ENCODE measurements at regions not wholly inside any gene's neighbourhood (a gene's known extent, or its start where the extent isn't known, plus 50 kb on each side); places are given as distances from the start of the nearest gene placed in this dataset.
"Not testable (repeated sequence)": the region's sequence is repeated elsewhere in the genome, so short reads cannot be mapped to it uniquely, and the experiment has no call there.

DNA sequence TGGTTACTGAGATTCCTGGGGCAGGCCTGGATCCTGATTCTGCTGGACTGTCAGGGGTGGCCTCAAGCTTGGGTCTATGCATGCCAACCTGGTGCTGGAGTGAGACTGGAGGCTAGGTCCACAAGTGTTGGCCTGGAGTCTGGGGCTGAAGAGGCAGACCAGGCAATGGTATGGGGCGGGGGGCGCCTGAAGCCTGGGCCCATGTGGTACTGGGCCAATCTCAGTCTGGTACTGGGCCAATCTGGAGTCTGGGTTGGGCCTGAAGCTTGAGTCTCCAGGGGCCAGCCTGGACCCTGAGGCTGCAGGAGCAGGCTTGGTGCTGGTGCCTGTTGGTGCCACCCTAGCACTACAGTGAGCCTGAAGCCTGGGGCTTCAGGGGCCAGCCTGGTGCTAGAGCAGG is 108.9 kb upstream of the ZCCHC13 start:
- WGBS, 2 donors, result 100% methylated on average over 2 of the region's 2 CpGs; no CpG with 5 or more reads in 1 of the 2 donors
- Histone ChIP-seq H3K27me3 (no peaks in the 10 kb centered on the region), H3K4me3 (no peak overlapping the region), H3K27ac (no peak overlapping the region), H3K36me3 (no peaks in the 10 kb centered on the region), H3K4me1 (no peaks in the 10 kb centered on the region), H3K9me3 (no peaks in the 10 kb centered on the region)
- DNase-seq, result peak in 1 of 2 donors; percentile 20
- TF ChIP-seq POLR2A (IDR thresholded peaks at IDR 0.05) (no peak), POLR2AphosphoS5 (IDR thresholded peaks at IDR 0.05) (no peak), CTCF (IDR thresholded peaks at IDR 0.05) (no peak), EP300 (IDR thresholded peaks at IDR 0.05) (no peak)
- peak in 1 of 2 donors; percentile 11 for ATAC-seq (ENCODE audit: low FRiP score in 2 of 2)

- no peaks in the 10 kb centered on the region for H3K27me3 ChIP-seq
- WGBS, 2 donors, result 78 to 79% methylated on average over 3 of the region's 3 CpGs
- DNase-seq, result no peak
- H3K4me3 ChIP-seq, result no peak overlapping the region
- no peaks in the 10 kb centered on the region for H3K9me3 ChIP-seq
- H3K36me3 ChIP-seq, result no peaks in the 10 kb centered on the region
- no peaks in the 10 kb centered on the region for H3K4me1 ChIP-seq
- no peak for TF ChIP-seq CTCF (IDR thresholded peaks at IDR 0.05)
- no peak for TF ChIP-seq EP300 (IDR thresholded peaks at IDR 0.05)
- TF ChIP-seq POLR2A (IDR thresholded peaks at IDR 0.05), result no peak
- TF ChIP-seq POLR2AphosphoS5 (IDR thresholded peaks at IDR 0.05), result no peak
- H3K27ac ChIP-seq, result no peak overlapping the region
- ATAC-seq (ENCODE audit: low FRiP score in 2 of 2), result no peak
Observed at GRCh38 chrX:74187211-74187610, 116.8 kb upstream of the ZCCHC13 start.

- not testable (repeated sequence) for H3K36me3 ChIP-seq; H3K4me3 ChIP-seq; H3K4me1 ChIP-seq; H3K9me3 ChIP-seq; ATAC-seq (ENCODE audit: low FRiP score in 2 of 2); DNase-seq; H3K27me3 ChIP-seq; H3K27ac ChIP-seq
- 84 to 98% methylated on average over 4 of the region's 4 CpGs for WGBS, 2 donors
Observed at GRCh38 chrX:74183047-74183446, 120.9 kb upstream of the ZCCHC13 start.

DNA sequence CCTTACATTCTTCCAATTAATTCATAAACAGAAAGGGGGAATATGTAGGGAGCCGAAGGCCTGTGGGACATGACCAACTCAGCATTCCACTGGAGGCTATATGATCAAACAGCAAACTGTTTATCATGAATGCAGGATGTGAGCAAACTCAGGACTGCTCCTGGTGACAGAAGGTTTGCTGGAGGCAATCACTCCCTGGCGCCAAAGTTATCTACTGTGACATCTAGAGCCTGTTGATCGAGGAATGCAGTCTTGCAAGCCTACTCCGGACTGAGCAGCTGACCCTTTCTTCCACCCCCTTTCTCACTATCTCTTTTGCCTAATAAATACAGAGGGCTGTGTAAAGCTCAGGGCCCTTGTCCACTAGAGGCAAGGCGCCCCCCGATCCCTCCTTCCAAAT is 122.0 kb upstream of the ZCCHC13 start:
- WGBS, 2 donors, result 87 to 94% methylated on average over 4 to 6 of the region's 6 CpGs
- not testable (repeated sequence) for H3K27ac ChIP-seq; H3K9me3 ChIP-seq; DNase-seq; ATAC-seq (ENCODE audit: low FRiP score in 2 of 2); H3K4me3 ChIP-seq; H3K27me3 ChIP-seq; H3K36me3 ChIP-seq; H3K4me1 ChIP-seq

GRCh38 chrX:74180716-74181115 is 123.3 kb upstream of the ZCCHC13 start:
- ATAC-seq (ENCODE audit: low FRiP score in 2 of 2), result no peak
- WGBS, 2 donors, result 83 to 95% methylated on average over 8 of the region's 8 CpGs
- TF ChIP-seq POLR2AphosphoS5 (IDR thresholded peaks at IDR 0.05) (no peak), CTCF (IDR thresholded peaks at IDR 0.05) (no peak)

GRCh38 chrX:74179990-74180389 is 124.0 kb upstream of the ZCCHC13 start:
- Histone ChIP-seq H3K4me3 (no peak overlapping the region), H3K36me3 (no peaks in the 10 kb centered on the region), H3K27me3 (no peaks in the 10 kb centered on the region), H3K4me1 (no peaks in the 10 kb centered on the region), H3K9me3 (no peaks in the 10 kb centered on the region), H3K27ac (no peak overlapping the region)
- TF ChIP-seq CTCF (IDR thresholded peaks at IDR 0.05) (no peak), POLR2AphosphoS5 (IDR thresholded peaks at IDR 0.05) (no peak), EP300 (IDR thresholded peaks at IDR 0.05) (no peak), POLR2A (IDR thresholded peaks at IDR 0.05) (no peak)
- ATAC-seq (ENCODE audit: low FRiP score in 2 of 2), result no peak
- WGBS, 2 donors, result 87 to 98% methylated on average over 3 of the region's 3 CpGs
- DNase-seq, result no peak

More at GRCh38 chrX:74180716-74181115, 123.3 kb upstream of the ZCCHC13 start:
- DNase-seq, result no peak
- Histone ChIP-seq H3K27me3 (no peaks in the 10 kb centered on the region), H3K36me3 (no peaks in the 10 kb centered on the region), H3K4me1 (no peaks in the 10 kb centered on the region), H3K27ac (no peak overlapping the region), H3K9me3 (no peaks in the 10 kb centered on the region), H3K4me3 (no peak overlapping the region)
